OCI-LY7 (cell line): ENCODE measurements at regions not wholly inside any gene's neighbourhood (a gene's known extent, or its start where the extent isn't known, plus 50 kb on each side); places are given as distances from the start of the nearest gene placed in this dataset.

Experiments
- BruUV-seq: library from RNA; stranded (reverse); fragments of 400-500 nt; replicated peaks from 2 replicates; lab custom pipeline; 2021; lab: Mats Ljungman, UMichigan
- CTCF ChIA-PET: fragments of 300-600 bp; sonication (Branson Sonifier 250); formaldehyde crosslinking; loops from one replicate; lab custom pipeline; 2022; ENCODE audit warnings: antibody characterized with exemption; ENCODE audit not compliant: unreplicated experiment; lab: Charles Lee
- POLR2A ChIA-PET: fragments of 300-600 bp; sonication (Branson Sonifier 250); formaldehyde crosslinking; loops from one replicate; lab custom pipeline; 2022; ENCODE audit warnings: antibody characterized with exemption; lab: Charles Lee
- DNase-seq: peaks from one replicate; pipeline ENCODE4 v3.0.0-alpha.2; 2015; ENCODE audit warnings: low spot score
- H2AFZ ChIP-seq: fragments of 200-600 bp; sonication (generic), shearing (Covaris generic); 2 replicates; pipeline ENCODE4 v1.6.1; 2014; ENCODE audit warnings: mild to moderate bottlenecking, antibody characterized with exemption, low read length, moderate library complexity
- H3K27ac ChIP-seq: fragments of 200-600 bp; sonication (generic); 2 replicates; pipeline ENCODE4 v1.5.1; 2014; ENCODE audit warnings: mixed run types, low read depth, mild to moderate bottlenecking, moderate library complexity, low read length, inconsistent platforms; ENCODE audit not compliant: poor library complexity, severe bottlenecking
- H3K36me3 ChIP-seq: fragments of 200-600 bp; sonication (generic); 2 replicates; pipeline ENCODE4 v1.6.1; 2014; ENCODE audit warnings: mild to moderate bottlenecking, antibody characterized with exemption, low read length, moderate library complexity, mixed read lengths; ENCODE audit not compliant: insufficient read depth
- H3K4me1 ChIP-seq: fragments of 200-600 bp; sonication (generic); 2 replicates; pipeline ENCODE4 v1.5.1; 2014; ENCODE audit warnings: mild to moderate bottlenecking, low read length; ENCODE audit not compliant: insufficient read depth, poor library complexity, severe bottlenecking
- H3K4me2 ChIP-seq: fragments of 200-600 bp; sonication (generic); 2 replicates; pipeline ENCODE4 v1.6.1; 2014; ENCODE audit warnings: mild to moderate bottlenecking, low read length
- H3K4me3 ChIP-seq: fragments of 200-600 bp; sonication (generic); 2 replicates; pipeline ENCODE4 v1.5.1; 2014; ENCODE audit warnings: mild to moderate bottlenecking, low read depth, low read length; ENCODE audit not compliant: poor library complexity, severe bottlenecking
- H3K79me2 ChIP-seq: fragments of 200-600 bp; sonication (generic); 2 replicates; pipeline ENCODE4 v1.6.1; 2016; ENCODE audit warnings: low read depth, mild to moderate bottlenecking, low read length, moderate library complexity, mixed read lengths; ENCODE audit not compliant: insufficient read depth
- H3K9me2 ChIP-seq: fragments of 200-600 bp; sonication (generic); 2 replicates; pipeline ENCODE4 v1.6.1; 2016; ENCODE audit warnings: mild to moderate bottlenecking, low read length, mixed read lengths; ENCODE audit not compliant: insufficient read depth
- H3K9me3 ChIP-seq: fragments of 200-600 bp; sonication (generic); 2 replicates; pipeline ENCODE4 v1.6.1; 2014; ENCODE audit warnings: mild to moderate bottlenecking, mixed run types, low read length, mixed read lengths
- H4K20me1 ChIP-seq: fragments of 200-600 bp; sonication (generic); 2 replicates; pipeline ENCODE4 v1.6.1; 2014; ENCODE audit warnings: mild to moderate bottlenecking, antibody characterized with exemption, low read length, moderate library complexity, mixed read lengths; ENCODE audit not compliant: insufficient read depth
- EZH2phosphoT487 ChIP-seq: fragments of 200-600 bp; sonication (generic); IDR thresholded peaks from 2 replicates; pipeline ENCODE4 v1.6.1; 2018; ENCODE audit warnings: low read depth, borderline replicate concordance, mild to moderate bottlenecking, mixed run types, antibody characterized with exemption, low read length, moderate library complexity, mixed read lengths
- intact Hi-C: fragments of 100-400 bp; cut with micrococcal nuclease; formaldehyde crosslinking; loops from one replicate; pipeline ENCODE4 v1.10.0; 2022; ENCODE audit not compliant: unreplicated experiment
- TF ChIP-seq, protein P1 (sequence below): fragments of 200-600 bp; sonication (generic); conservative IDR thresholded peaks from 2 replicates; pipeline ENCODE4 v1.5.1; 2014; ENCODE audit warnings: mild to moderate bottlenecking, antibody characterized with exemption, low read length, moderate library complexity, mixed read lengths

DNA sequence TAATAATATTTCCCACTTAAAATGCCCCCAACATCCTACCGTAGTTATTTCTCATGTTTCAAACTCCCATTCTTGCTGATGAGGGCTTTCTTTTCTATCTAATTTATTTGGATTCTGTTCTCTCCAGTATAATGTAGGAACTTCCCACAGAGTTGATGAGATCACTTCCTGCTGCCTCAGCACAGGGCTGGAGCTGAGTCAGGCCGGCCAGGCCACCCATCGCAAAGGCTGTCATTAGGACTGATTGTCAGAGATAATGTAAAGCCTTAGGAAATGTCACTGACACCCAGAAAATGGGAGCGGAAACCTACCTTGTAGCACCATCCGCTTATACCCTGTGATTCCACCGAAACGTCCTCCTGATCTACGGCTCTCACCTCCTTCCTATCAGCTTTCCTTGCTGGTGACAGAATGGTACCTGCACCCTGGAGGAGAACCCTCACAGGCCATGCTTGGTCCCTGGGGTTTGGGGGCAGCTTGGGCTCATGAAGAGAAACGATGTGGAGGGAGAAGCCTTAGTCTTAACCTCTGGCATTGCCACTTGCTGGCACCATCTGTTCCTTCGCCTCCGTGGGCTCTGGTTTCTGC is 672.8 kb upstream of the ID2 start:
- Histone ChIP-seq H3K36me3 (no peaks in the 10 kb centered on the region), H4K20me1 (no peaks in the 10 kb centered on the region), H3K4me2 (no peak overlapping the region), H3K4me3 (no peak overlapping the region), H3K27ac (no peak overlapping the region), H3K79me2 (no peaks in the 10 kb centered on the region), H2AFZ (no peak overlapping the region), H3K9me2 (no peaks in the 10 kb centered on the region), H3K9me3 (no peaks in the 10 kb centered on the region), H3K4me1 (peaks cover 8% of the 10 kb centered on the region)
- ChIA-PET CTCF (no interaction called here), POLR2A (interaction anchor here (0.6 kb wide), 1 partner anchor 725 kb away, joined by 3 read pairs; no protein-coding TSS in a partner anchor)
- no peak for DNase-seq
- BruUV-seq, result no TSS peak
- intact Hi-C loops, result no loop called here
- TF ChIP-seq EZH2phosphoT487, result no peak
- TF ChIP-seq, protein P1, sequence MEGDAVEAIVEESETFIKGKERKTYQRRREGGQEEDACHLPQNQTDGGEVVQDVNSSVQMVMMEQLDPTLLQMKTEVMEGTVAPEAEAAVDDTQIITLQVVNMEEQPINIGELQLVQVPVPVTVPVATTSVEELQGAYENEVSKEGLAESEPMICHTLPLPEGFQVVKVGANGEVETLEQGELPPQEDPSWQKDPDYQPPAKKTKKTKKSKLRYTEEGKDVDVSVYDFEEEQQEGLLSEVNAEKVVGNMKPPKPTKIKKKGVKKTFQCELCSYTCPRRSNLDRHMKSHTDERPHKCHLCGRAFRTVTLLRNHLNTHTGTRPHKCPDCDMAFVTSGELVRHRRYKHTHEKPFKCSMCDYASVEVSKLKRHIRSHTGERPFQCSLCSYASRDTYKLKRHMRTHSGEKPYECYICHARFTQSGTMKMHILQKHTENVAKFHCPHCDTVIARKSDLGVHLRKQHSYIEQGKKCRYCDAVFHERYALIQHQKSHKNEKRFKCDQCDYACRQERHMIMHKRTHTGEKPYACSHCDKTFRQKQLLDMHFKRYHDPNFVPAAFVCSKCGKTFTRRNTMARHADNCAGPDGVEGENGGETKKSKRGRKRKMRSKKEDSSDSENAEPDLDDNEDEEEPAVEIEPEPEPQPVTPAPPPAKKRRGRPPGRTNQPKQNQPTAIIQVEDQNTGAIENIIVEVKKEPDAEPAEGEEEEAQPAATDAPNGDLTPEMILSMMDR, result no peak

GRCh38 chr2:8015848-8016600 is 665.8 kb upstream of the ID2 start:
- Histone ChIP-seq H3K4me1 (peaks cover 13% of the 10 kb centered on the region), H3K79me2 (no peaks in the 10 kb centered on the region), H3K4me2 (no peak overlapping the region), H4K20me1 (no peaks in the 10 kb centered on the region), H3K36me3 (no peaks in the 10 kb centered on the region), H3K4me3 (no peak overlapping the region), H2AFZ (peak overlapping the region; percentile 46), H3K27ac (no peak overlapping the region), H3K9me3 (no peaks in the 10 kb centered on the region), H3K9me2 (no peaks in the 10 kb centered on the region)
- CTCF ChIA-PET, result no interaction called here
- intact Hi-C loops, result no loop called here
- POLR2A ChIA-PET, result interaction anchor here (0.6 to 1.2 kb wide), 2 partner anchors 13 to 453 kb away, joined by 3 read pairs; no protein-coding TSS in a partner anchor
- DNase-seq, result peak; percentile 39
- no TSS peak for BruUV-seq
- TF ChIP-seq, protein P1, result peak; percentile 34; the same call in 1 of the 2 replicates
- no peak for TF ChIP-seq EZH2phosphoT487
